ENCODE measurements at regions not wholly inside any gene's neighbourhood (a gene's known extent, or its start where the extent isn't known, plus 50 kb on each side); places are given as distances from the start of the nearest gene placed in this dataset.

DNA sequence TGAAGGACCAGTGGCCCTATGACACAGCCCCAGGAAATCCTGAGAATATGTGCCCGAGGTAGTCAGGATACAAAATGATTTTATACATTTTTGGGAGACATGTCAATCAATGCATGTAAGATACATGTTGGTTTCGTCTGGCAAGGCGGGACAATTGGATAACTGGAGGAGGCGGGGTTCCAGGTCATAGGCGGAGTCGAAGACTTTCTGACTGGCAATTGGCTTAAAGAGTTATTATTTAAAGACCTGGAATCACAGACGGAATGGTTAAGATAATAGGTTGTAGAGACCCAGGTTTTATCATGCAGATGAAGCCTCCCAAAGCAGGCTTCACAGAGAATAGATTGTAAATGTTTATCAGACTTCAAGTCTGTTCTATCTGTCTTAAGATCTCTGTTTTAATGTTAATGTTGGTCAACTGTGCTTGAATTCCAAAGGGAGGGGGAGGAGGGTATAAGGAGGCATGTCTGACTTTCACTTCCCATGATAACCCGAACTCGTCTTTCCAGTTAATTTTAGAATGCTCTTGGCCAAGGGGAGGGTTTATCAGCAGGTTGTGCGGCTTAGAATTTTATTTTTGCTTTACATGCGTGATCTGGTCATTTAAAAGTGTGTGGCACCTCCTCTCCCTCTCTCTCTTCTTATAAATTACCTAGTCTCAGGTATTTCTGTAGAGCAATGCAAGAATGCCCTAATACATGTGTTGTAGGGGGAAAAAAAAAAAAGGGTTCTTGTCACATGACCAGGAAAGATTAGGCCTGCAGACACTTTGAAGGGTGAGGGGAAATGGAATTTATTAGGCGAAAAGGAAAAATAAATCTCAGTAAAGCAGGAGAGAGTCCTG is 230.7 kb downstream of the NFATC2 start:
- TF ChIP-seq, protein P1, sequence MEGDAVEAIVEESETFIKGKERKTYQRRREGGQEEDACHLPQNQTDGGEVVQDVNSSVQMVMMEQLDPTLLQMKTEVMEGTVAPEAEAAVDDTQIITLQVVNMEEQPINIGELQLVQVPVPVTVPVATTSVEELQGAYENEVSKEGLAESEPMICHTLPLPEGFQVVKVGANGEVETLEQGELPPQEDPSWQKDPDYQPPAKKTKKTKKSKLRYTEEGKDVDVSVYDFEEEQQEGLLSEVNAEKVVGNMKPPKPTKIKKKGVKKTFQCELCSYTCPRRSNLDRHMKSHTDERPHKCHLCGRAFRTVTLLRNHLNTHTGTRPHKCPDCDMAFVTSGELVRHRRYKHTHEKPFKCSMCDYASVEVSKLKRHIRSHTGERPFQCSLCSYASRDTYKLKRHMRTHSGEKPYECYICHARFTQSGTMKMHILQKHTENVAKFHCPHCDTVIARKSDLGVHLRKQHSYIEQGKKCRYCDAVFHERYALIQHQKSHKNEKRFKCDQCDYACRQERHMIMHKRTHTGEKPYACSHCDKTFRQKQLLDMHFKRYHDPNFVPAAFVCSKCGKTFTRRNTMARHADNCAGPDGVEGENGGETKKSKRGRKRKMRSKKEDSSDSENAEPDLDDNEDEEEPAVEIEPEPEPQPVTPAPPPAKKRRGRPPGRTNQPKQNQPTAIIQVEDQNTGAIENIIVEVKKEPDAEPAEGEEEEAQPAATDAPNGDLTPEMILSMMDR (IDR thresholded peaks at IDR 0.05): no peak
- TF ChIP-seq POLR2A (IDR thresholded peaks at IDR 0.05): no peak
